Right lobe of liver (tissue), 4 donors: ENCODE measurements at regions not wholly inside any gene's neighbourhood (a gene's known extent, or its start where the extent isn't known, plus 50 kb on each side); places are given as distances from the start of the nearest gene placed in this dataset.

ENCODE experiments used
- CTCF ChIP-seq, 4 donors: fragments of 200-600 bp in 3 of 4; fragments of 450-650 bp in 1 of 4; IDR thresholded peaks; one replicate each; pipeline versions ENCODE4 v1.5.1 to v1.8.0; 2016 to 2022; ENCODE audit warnings: antibody characterized with exemption in 4 of 4, mild to moderate bottlenecking in 2 of 4
- POLR2A ChIP-seq: fragments of 450-650 bp; IDR thresholded peaks from one replicate; pipeline ENCODE4 v1.6.1; 2017; ENCODE audit warnings: antibody characterized with exemption, mild to moderate bottlenecking
- donor health status: DM: no; HTN: no; CAD: no.
- donor health status: DM: no; HTN: no; CAD: no.
- donor health status: DM: no; HTN: yes; CAD: no.

GRCh38 chr2:834233-834632, 116.4 kb upstream of the SNTG2 start:
- TF ChIP-seq POLR2A (no peak), CTCF (IDR thresholded peaks at IDR 0.05) (no peak)
